Neural crest cell (in vitro differentiated cells): ENCODE measurements at regions not wholly inside any gene's neighbourhood (a gene's known extent, or its start where the extent isn't known, plus 50 kb on each side); places are given as distances from the start of the nearest gene placed in this dataset.

Experiments used
- DNase-seq: peaks from one replicate; pipeline ENCODE4 v3.0.0; 2021; ENCODE audit warnings: low read depth, mixed read lengths, low spot score
- H3K27ac Mint-ChIP-seq: one replicate; pipeline ENCODE4 v1.8.0; 2021; ENCODE audit warnings: mild to moderate bottlenecking, mixed read lengths; ENCODE audit not compliant: unreplicated experiment
- H3K27me3 Mint-ChIP-seq: 2 replicates; pipeline ENCODE4 v1.8.0; 2021; ENCODE audit warnings: low read depth, mild to moderate bottlenecking, mixed read lengths
- H3K36me3 Mint-ChIP-seq: 2 replicates; pipeline ENCODE4 v1.8.0; 2021; ENCODE audit warnings: low read depth, mild to moderate bottlenecking, mixed read lengths
- H3K4me1 Mint-ChIP-seq: 2 replicates; pipeline ENCODE4 v1.8.0; 2021; ENCODE audit warnings: mixed read lengths
- H3K4me3 Mint-ChIP-seq: one replicate; pipeline ENCODE4 v1.8.0; 2021; ENCODE audit warnings: mild to moderate bottlenecking, mixed read lengths
- H3K9me3 Mint-ChIP-seq: 2 replicates; pipeline ENCODE4 v1.8.0; 2021; ENCODE audit warnings: mixed read lengths
- TF ChIP-seq, protein P1 (sequence below): fragments of 200-600 bp; sonication (generic); conservative IDR thresholded peaks from 2 replicates; pipeline ENCODE4 v1.5.0; 2021; ENCODE audit warnings: antibody characterized with exemption, mild to moderate bottlenecking

DNA sequence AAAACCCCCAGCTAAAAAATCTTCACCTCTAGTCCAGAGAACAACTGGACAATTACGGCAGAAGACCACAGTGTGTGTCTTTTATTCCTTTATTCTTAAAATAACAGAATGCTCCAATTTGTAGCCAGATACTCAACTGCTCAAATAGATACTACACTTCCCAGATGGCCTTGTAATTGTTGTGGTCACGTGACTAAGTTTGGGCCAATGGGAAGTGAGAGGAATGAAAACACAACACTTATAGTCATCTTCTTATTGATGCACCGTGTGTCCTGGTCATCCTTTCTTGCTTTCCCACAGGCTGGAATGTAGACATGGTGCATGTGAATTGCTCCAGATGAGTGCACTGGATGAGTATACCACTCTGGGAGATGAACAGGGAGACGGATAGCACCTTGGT is 145.1 kb downstream of the CDC42EP3 start:
- peaks cover 5% of the 10 kb centered on the region for H3K4me1 Mint-ChIP-seq
- H3K27ac Mint-ChIP-seq, result no peak overlapping the region
- TF ChIP-seq, protein P1, sequence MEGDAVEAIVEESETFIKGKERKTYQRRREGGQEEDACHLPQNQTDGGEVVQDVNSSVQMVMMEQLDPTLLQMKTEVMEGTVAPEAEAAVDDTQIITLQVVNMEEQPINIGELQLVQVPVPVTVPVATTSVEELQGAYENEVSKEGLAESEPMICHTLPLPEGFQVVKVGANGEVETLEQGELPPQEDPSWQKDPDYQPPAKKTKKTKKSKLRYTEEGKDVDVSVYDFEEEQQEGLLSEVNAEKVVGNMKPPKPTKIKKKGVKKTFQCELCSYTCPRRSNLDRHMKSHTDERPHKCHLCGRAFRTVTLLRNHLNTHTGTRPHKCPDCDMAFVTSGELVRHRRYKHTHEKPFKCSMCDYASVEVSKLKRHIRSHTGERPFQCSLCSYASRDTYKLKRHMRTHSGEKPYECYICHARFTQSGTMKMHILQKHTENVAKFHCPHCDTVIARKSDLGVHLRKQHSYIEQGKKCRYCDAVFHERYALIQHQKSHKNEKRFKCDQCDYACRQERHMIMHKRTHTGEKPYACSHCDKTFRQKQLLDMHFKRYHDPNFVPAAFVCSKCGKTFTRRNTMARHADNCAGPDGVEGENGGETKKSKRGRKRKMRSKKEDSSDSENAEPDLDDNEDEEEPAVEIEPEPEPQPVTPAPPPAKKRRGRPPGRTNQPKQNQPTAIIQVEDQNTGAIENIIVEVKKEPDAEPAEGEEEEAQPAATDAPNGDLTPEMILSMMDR, result no peak

DNA sequence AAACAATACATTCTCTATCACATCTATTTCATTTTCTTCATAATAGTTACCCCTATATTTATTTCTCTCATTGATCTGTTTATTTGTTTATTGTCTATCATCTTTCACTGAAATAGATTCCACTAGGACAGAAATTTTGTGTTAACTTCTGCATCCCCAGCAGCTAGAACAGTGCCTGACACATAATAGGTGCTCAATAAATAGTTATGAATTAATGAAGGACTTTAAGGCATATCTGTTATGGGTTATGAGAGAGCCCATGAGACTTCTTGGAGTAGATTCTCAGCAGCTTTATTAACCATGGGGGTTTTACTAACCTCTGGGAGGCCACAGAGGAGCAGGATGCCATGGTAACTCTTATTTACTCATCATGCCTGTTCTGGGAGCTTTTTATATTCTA is 144.6 kb downstream of the CDC42EP3 start:
- TF ChIP-seq, protein P1, result no peak
- no peak for DNase-seq
- no peak overlapping the region for H3K27ac Mint-ChIP-seq

More for the DNA sequence above, 145.1 kb downstream of the CDC42EP3 start:
- DNase-seq, result no peak
- Mint-ChIP-seq H3K27me3 (no peaks in the 10 kb centered on the region), H3K4me3 (no peak overlapping the region), H3K9me3 (no peaks in the 10 kb centered on the region), H3K36me3 (no peaks in the 10 kb centered on the region)

DNA sequence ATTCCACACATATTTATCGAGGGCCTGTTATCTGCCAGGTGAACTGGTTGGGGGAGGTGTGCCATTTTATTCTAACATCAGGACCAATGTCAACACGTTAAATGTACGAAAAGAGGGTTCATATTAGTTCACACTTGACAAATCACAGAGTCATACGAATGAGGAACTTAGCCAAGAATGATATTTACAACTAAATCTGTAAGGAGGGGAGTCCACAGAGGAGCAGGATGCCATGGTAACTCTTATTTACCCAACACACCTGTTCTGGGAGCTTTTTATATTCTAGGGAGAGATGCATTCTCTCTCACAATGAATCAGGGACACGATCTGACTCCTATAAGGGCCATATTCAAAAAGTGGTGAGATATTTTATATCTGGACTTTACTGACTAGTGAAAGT is 144.1 kb downstream of the CDC42EP3 start:
- H3K9me3 Mint-ChIP-seq, result no peaks in the 10 kb centered on the region
- no peaks in the 10 kb centered on the region for H3K36me3 Mint-ChIP-seq
- no peak overlapping the region for H3K27ac Mint-ChIP-seq

More for the DNA sequence above, 144.6 kb downstream of the CDC42EP3 start:
- no peaks in the 10 kb centered on the region for H3K9me3 Mint-ChIP-seq
- H3K27me3 Mint-ChIP-seq, result no peaks in the 10 kb centered on the region
- peaks cover 5% of the 10 kb centered on the region for H3K4me1 Mint-ChIP-seq
- H3K36me3 Mint-ChIP-seq, result no peaks in the 10 kb centered on the region
- H3K4me3 Mint-ChIP-seq, result no peak overlapping the region

DNA sequence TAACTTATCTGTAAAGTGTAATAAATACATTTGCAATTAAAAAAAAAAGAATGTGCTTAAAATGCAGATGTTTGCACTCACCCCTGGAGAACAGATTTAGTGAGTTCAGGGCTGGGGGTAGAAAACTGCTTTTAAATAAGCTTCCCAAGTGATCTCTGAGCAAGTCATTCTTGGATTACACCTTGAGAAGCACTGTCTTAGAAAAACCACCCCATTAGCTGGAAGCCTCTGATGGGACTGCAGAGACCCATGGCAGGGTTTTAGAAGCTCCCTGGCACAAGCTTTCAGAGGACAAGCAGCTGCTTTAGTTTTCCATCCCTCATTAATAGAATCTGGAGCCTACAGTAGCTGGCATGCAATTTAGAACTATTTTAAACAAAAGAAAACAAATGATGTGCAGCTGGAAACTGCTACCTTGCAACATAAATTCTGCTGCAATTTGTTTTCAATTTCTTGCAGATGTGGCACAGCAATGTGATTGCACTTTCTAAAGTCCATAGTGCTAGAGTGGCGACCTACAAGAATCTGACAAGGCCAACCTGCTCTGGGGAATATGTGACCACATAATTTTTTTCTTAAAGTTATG is 141.5 kb downstream of the CDC42EP3 start:
- TF ChIP-seq, protein P1, result no peak

More for the DNA sequence above, 144.1 kb downstream of the CDC42EP3 start:
- Mint-ChIP-seq H3K4me1 (peaks cover 5% of the 10 kb centered on the region), H3K27me3 (no peaks in the 10 kb centered on the region), H3K4me3 (no peak overlapping the region)
- TF ChIP-seq, protein P1, result no peak
- DNase-seq, result no peak

DNA sequence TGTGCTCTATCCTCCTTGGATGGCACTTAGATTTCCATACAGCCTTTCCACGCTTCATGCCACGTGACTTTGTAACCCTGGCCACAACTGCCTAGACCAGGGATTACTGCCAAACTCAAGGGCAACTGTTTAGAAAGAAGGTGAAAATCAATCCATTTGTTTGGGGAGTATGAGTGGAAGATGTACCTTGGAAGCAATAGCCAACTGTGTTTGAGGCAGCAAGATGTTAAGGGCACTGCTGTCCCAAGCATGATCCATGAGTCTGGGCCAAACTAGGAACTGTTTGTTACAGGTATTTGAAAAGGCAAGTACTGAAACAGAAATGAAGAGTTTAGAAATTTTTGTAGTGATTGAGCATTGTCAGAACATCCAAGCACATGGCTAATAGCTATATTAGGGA is 138.9 kb downstream of the CDC42EP3 start:
- Mint-ChIP-seq H3K9me3 (peaks cover 2% of the 10 kb centered on the region), H3K4me1 (peaks cover 8% of the 10 kb centered on the region), H3K27me3 (peaks cover 2% of the 10 kb centered on the region), H3K36me3 (no peaks in the 10 kb centered on the region), H3K4me3 (no peak overlapping the region), H3K27ac (no peak overlapping the region)
- DNase-seq, result no peak
- TF ChIP-seq, protein P1, result no peak

More for the DNA sequence above, 141.5 kb downstream of the CDC42EP3 start:
- H3K27ac Mint-ChIP-seq, result no peak overlapping the region
- peaks cover 2% of the 10 kb centered on the region for H3K27me3 Mint-ChIP-seq
- H3K4me3 Mint-ChIP-seq, result no peak overlapping the region
- no peaks in the 10 kb centered on the region for H3K36me3 Mint-ChIP-seq
- H3K4me1 Mint-ChIP-seq, result no peaks in the 10 kb centered on the region
- no peak for DNase-seq
- H3K9me3 Mint-ChIP-seq, result no peaks in the 10 kb centered on the region
